OCI-LY3 (cell line): ENCODE measurements at regions not wholly inside any gene's neighbourhood (a gene's known extent, or its start where the extent isn't known, plus 50 kb on each side); places are given as distances from the start of the nearest gene placed in this dataset.

Source experiments
- H2AFZ ChIP-seq: fragments of 200-600, 300-600 bp; shearing (Covaris generic); 2 replicates; pipeline ENCODE4 v1.6.0; 2014; ENCODE audit warnings: antibody characterized with exemption, low read depth, low read length
- H3K27ac ChIP-seq: fragments of 200-600, 300-600 bp; sonication (generic); 2 replicates; pipeline ENCODE4 v1.5.1; 2014; ENCODE audit warnings: mild to moderate bottlenecking, low read length, moderate library complexity, mixed read lengths
- H3K27me3 ChIP-seq: fragments of 200-600, 300-600 bp; sonication (generic); 2 replicates; pipeline ENCODE4 v1.6.1; 2014; ENCODE audit warnings: low read depth, low read length, mixed read lengths
- H3K36me3 ChIP-seq: fragments of 200-600, 300-600 bp; sonication (generic); replicated peaks from 2 replicates; pipeline ENCODE3; 2014; ENCODE audit warnings: low read depth, low read length, mixed read lengths
- H3K4me1 ChIP-seq: fragments of 300-600, 200-600 bp; sonication (generic); 2 replicates; pipeline ENCODE4 v1.6.1; 2014; ENCODE audit warnings: low read length, mixed read lengths
- H3K4me2 ChIP-seq: fragments of 200-600, 300-600 bp; sonication (generic); 2 replicates; pipeline ENCODE4 v1.6.1; 2014; ENCODE audit warnings: low read length, mixed read lengths
- H3K4me3 ChIP-seq: fragments of 300-600, 200-600 bp; sonication (generic); 2 replicates; pipeline ENCODE4 v1.5.1; 2014; ENCODE audit warnings: antibody characterized with exemption, mild to moderate bottlenecking, low read length, moderate library complexity
- H3K79me2 ChIP-seq: fragments of 300-600, 200-600 bp; shearing (Covaris generic); 2 replicates; pipeline ENCODE4 v1.6.1; 2014; ENCODE audit warnings: mild to moderate bottlenecking, low read length, mixed read lengths
- H3K9ac ChIP-seq: fragments of 300-600, 200-600 bp; shearing (Covaris generic); 2 replicates; pipeline ENCODE4 v1.6.0; 2014; ENCODE audit warnings: mild to moderate bottlenecking, low read length, moderate library complexity
- H3K9me3 ChIP-seq: fragments of 200-600, 300-600 bp; shearing (Covaris generic); 2 replicates; pipeline ENCODE4 v1.6.1; 2014; ENCODE audit warnings: low read length, mixed read lengths; ENCODE audit not compliant: insufficient read depth
- H4K20me1 ChIP-seq: fragments of 200-600, 300-600 bp; sonication (generic); 2 replicates; pipeline ENCODE4 v1.6.1; 2016; ENCODE audit warnings: low read length, mixed read lengths; ENCODE audit not compliant: insufficient read depth
- CTCF ChIP-seq: fragments of 200-600, 300-600 bp; sonication (generic); IDR thresholded peaks from 2 replicates; pipeline ENCODE4 v1.5.1; 2014; ENCODE audit warnings: antibody characterized with exemption, low read length, low read depth
- EZH2phosphoT487 ChIP-seq: fragments of 200-600 bp; shearing (Covaris generic); IDR thresholded peaks from 2 replicates; pipeline ENCODE4 v1.6.1; 2018; ENCODE audit warnings: antibody characterized with exemption, mixed run types, low read depth

DNA sequence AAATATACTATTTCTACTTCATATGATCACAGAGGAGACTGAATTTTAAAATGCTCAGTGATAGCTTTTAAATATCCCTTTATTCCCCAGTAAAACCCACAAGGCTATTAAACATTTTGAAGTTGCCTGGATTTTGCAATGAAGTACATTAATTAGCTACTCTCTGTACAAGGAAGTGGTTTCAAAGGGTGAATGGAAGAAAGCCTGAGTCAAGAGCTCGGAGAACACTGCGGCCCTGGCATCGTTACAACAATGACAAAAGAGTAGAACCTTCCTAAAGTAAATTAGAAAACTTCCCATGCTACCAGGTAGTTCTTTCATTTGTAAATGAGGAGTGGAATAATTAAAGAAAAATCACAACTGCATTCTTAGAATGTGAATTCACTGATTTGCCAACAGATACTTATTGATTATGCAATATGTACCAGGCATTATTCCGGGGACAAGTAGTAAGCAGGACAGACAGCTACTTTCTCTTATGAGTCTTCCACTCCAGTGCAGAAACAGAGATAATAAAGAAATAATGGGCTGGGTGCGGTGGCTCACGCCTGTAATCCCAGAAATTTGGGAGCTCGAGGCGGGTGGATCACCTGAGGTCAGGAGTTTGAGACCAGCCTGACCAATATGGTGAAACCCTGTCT lies 63.0 kb downstream of the ZNF22 start:
- Histone ChIP-seq H3K79me2 (no peaks in the 10 kb centered on the region), H4K20me1 (no peaks in the 10 kb centered on the region), H3K9ac (no peak overlapping the region), H3K36me3 (no peaks in the 10 kb centered on the region), H3K4me1 (no peaks in the 10 kb centered on the region), H3K4me2 (no peak overlapping the region), H2AFZ (no peak overlapping the region), H3K9me3 (no peaks in the 10 kb centered on the region), H3K27me3 (no peaks in the 10 kb centered on the region), H3K27ac (no peak overlapping the region), H3K4me3 (no peak overlapping the region)
- TF ChIP-seq EZH2phosphoT487 (no peak), CTCF (no peak)

- Histone ChIP-seq H3K9ac (no peak overlapping the region), H2AFZ (no peak overlapping the region), H3K27ac (no peak overlapping the region), H3K79me2 (no peaks in the 10 kb centered on the region), H3K9me3 (no peaks in the 10 kb centered on the region), H4K20me1 (no peaks in the 10 kb centered on the region), H3K4me3 (no peak overlapping the region), H3K4me1 (no peaks in the 10 kb centered on the region), H3K27me3 (no peaks in the 10 kb centered on the region), H3K4me2 (no peak overlapping the region), H3K36me3 (no peaks in the 10 kb centered on the region)
- no peak for TF ChIP-seq EZH2phosphoT487
Measured at GRCh38 chr10:45064998-45065397, 64.3 kb downstream of the ZNF22 start.

- no peak for TF ChIP-seq EZH2phosphoT487
- no peak for TF ChIP-seq CTCF
- H4K20me1 ChIP-seq = no peaks in the 10 kb centered on the region
- no peaks in the 10 kb centered on the region for H3K9me3 ChIP-seq
- H3K4me3 ChIP-seq = no peak overlapping the region
- no peaks in the 10 kb centered on the region for H3K4me1 ChIP-seq
- no peaks in the 10 kb centered on the region for H3K27me3 ChIP-seq
- H3K4me2 ChIP-seq = no peak overlapping the region
- no peak overlapping the region for H2AFZ ChIP-seq
- no peak overlapping the region for H3K9ac ChIP-seq
- H3K79me2 ChIP-seq = no peaks in the 10 kb centered on the region
- H3K27ac ChIP-seq = no peak overlapping the region
- no peaks in the 10 kb centered on the region for H3K36me3 ChIP-seq
Measured at GRCh38 chr10:45071043-45071813, 70.5 kb downstream of the ZNF22 start.

DNA sequence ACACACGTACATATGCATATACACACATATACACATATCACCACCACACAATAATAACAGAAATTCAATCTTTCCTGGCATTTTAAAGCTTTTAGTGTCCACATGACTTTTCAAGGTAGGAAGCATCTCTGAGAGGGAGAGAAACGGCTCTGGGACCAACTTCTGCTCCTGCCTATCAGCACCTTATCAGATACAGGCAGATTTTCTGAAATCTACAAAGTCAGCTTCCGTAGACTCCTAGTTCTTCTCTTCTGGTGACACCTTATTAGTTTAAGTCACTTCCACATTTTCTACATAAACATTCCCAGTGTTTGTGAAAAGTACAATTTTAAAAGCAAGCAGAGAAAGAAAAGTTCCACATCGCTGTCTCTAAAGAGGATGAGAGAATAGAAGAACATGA lies 74.5 kb downstream of the ZNF22 start:
- TF ChIP-seq CTCF (no peak), EZH2phosphoT487 (no peak)
- no peak overlapping the region for H3K4me3 ChIP-seq
- H3K4me2 ChIP-seq = no peak overlapping the region
- H3K9me3 ChIP-seq = no peaks in the 10 kb centered on the region
- no peaks in the 10 kb centered on the region for H3K36me3 ChIP-seq
- H2AFZ ChIP-seq = no peak overlapping the region
- H3K4me1 ChIP-seq = no peaks in the 10 kb centered on the region
- H3K79me2 ChIP-seq = no peaks in the 10 kb centered on the region
- no peak overlapping the region for H3K9ac ChIP-seq
- H3K27ac ChIP-seq = no peak overlapping the region
- H3K27me3 ChIP-seq = no peaks in the 10 kb centered on the region
- no peaks in the 10 kb centered on the region for H4K20me1 ChIP-seq
